ENCODE measurements at regions not wholly inside any gene's neighbourhood (a gene's known extent, or its start where the extent isn't known, plus 50 kb on each side); places are given as distances from the start of the nearest gene placed in this dataset.

- TF ChIP-seq CTCF (conservative IDR thresholded peaks at IDR 0.05): no peak
- TF ChIP-seq ZFX (IDR thresholded peaks at IDR 0.05): no peak
Observed at GRCh38 chr7:24455813-24456525, 117.3 kb upstream of the PALS2 start.

Data from C4-2B (cell line).